IPS-18a (cell line): ENCODE measurements at regions not wholly inside any gene's neighbourhood (a gene's known extent, or its start where the extent isn't known, plus 50 kb on each side); places are given as distances from the start of the nearest gene placed in this dataset.
"Not testable (repeated sequence)": the region's sequence is repeated elsewhere in the genome, so short reads cannot be mapped to it uniquely, and the experiment has no call there.

Source experiments
- H3K27ac ChIP-seq: one replicate; pipeline ENCODE4 v1.5.1; 2013; ENCODE audit warnings: low read length
- H3K27me3 ChIP-seq: one replicate; pipeline ENCODE4 v1.6.1; 2013; ENCODE audit warnings: mild to moderate bottlenecking, low read length; ENCODE audit not compliant: control insufficient read depth, insufficient read depth
- H3K36me3 ChIP-seq: one replicate; pipeline ENCODE4 v1.6.1; 2013; ENCODE audit warnings: low read depth, low read length; ENCODE audit not compliant: control insufficient read depth
- H3K4me1 ChIP-seq: one replicate; pipeline ENCODE4 v1.6.1; 2013; ENCODE audit warnings: low read depth, low read length; ENCODE audit not compliant: control insufficient read depth
- H3K4me3 ChIP-seq: one replicate; pipeline ENCODE4 v1.5.1; 2013; ENCODE audit warnings: low read length
- H3K9ac ChIP-seq: one replicate; pipeline ENCODE4 v1.6.1; 2013; ENCODE audit warnings: mild to moderate bottlenecking, low read length, moderate library complexity
- H3K9me3 ChIP-seq: one replicate; pipeline ENCODE4 v1.6.1; 2013; ENCODE audit warnings: low read depth, low read length; ENCODE audit not compliant: control insufficient read depth

DNA sequence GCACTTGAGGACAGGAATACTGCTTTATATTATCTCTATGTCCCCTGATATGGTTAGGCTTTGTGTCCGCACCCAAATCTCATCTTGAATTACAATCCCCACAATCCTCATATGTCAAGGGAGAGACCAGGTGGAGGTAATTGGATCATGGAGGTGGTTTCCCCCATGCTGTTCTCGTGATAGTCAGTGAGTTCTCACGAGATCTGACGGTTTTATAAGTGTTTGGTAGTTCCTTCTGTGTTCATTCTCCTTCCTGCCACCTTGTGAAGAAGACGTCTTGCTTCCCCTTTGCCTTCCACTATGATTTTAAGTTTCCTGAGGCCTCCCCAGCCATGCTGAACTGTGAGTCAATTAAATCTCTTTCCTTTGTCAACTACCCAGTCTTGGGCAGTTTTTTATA is 51.7 kb upstream of the MDGA1 start:
- not testable (repeated sequence) for H3K9ac ChIP-seq, H3K27ac ChIP-seq, H3K4me1 ChIP-seq, H3K27me3 ChIP-seq, H3K36me3 ChIP-seq, H3K4me3 ChIP-seq, H3K9me3 ChIP-seq

DNA sequence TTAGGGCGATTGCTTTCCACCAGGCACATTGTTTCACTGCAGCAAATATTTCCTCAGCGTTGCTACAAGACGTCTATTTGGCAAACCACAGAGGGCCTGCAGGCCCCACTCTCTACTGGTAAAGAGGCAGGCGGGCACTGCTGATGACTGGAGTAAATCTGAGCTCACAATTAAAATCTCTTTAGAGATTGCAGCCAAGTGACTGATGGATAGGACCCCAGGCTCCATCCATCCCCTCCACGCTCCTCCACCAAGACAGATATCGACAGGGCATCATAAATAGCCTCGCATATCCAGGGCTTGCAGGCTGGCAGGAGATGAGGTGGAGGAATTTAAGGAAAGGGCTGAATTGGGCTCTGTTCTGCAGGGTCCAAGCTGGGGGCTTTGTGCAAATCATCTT is 50.4 kb upstream of the MDGA1 start:
- Histone ChIP-seq H3K9ac (no peak overlapping the region), H3K4me3 (no peak overlapping the region), H3K9me3 (no peaks in the 10 kb centered on the region), H3K27ac (no peak overlapping the region), H3K27me3 (peaks cover 12% of the 10 kb centered on the region), H3K4me1 (no peaks in the 10 kb centered on the region), H3K36me3 (no peaks in the 10 kb centered on the region)
